GM18498 (cell line): ENCODE measurements at regions not wholly inside any gene's neighbourhood (a gene's known extent, or its start where the extent isn't known, plus 50 kb on each side); places are given as distances from the start of the nearest gene placed in this dataset.

Experiments used
- ATAC-seq: cut with Tn5 transposase; IDR thresholded peaks from one replicate; pipeline ENCODE4 v1.9.1; 2021; ENCODE audit warnings: mild to moderate bottlenecking, moderate library complexity; ENCODE audit not compliant: unreplicated experiment

DNA sequence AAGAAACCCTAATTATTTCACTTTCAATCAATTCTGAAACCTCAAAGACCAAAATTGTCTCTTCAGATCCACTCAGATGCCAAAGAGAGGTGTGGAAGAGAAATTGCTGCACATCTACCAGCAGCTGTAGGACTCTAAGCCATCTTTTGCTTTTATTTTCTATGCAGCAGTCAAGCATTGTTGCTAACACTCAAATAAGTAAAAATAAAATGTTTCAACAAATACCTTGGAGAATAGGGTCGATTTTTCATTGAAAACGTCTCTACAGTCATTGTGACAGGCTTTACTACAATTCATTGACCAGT lies 66.4 kb upstream of the CFAP20DC start:
- ATAC-seq: no peak

DNA sequence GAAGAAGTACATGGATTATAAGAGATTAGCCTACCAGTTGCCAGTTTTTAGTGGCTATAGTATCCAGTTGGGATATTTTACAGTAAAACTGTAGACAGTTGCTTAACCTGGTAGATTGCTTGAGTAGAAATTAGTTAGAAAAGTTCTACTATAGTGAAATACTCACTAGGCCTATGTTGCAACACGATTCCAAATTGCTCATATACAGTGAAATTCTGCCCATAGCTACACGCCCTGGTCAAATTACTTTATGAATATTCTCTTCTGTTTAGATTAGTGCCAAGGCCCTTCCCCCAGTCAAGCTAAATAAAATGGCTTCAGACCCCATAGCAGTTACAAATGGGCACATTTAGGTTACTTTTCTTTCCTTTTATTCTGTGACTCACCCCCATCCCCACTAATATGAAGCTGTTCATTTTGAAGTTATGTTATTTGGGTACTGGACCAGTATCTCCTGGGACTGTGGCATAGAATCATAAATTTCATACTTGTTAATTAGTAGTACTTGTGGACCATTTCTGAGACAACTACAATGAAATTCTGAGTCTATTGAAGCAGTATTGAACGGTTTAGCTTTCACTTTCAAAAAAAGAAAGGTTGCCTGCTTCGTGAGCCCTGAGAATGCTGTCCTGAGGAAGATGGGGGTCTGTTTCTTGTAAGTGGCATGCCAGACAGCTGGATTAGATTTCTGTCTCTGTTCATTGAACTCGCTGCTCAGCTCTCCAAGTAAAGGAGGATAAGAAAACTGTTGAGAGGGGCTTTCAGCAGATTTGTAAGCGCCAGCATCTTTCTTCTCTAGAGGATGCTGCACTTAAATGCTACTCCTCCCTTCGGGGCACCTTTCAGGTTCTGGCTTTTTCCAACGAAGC lies 65.8 kb upstream of the CFAP20DC start:
- ATAC-seq: no peak

DNA sequence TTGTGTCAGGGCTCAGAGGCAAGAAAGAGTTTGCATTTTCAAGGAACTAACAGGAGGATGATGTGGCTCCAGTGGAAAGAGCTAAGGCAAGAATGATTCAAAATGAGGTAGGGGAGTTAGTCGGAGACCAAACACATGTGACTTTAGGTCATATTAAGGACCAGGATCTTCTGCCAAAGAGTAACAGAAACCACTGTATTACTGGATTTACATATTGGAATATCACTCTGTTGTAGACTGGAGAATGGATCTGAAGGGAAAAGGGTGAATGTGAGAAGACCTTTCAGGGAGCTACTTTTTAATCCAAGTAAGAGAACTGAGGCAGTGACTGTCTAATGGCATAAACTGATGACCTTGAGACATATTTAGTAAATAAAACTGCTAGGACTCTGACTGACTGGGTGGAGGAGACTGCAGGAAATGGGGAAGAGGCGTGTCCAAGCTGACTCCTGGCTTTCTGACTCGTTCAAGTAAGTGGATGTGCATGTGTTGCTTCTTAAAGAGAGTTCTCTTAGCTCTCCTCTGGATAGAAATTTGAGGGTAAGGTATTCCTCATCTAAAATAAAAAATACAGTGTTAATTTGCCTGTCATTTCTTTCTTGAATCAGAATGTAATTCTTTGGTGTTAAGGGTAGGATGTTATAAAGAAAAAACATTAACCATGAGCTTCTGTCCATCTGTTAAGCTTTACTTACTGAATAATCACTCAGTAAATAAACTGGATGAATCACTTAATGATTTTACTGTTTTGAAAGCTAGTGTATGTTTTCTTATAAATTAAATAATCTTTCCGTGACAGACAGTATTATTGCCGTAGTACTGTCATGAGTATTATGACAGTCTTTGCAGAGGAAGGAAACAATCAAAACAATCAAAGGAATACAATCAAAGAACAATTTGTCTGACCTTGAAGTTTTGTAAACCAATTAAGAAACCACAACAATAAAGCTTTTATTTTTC lies 58.3 kb upstream of the CFAP20DC start:
- ATAC-seq: no peak

DNA sequence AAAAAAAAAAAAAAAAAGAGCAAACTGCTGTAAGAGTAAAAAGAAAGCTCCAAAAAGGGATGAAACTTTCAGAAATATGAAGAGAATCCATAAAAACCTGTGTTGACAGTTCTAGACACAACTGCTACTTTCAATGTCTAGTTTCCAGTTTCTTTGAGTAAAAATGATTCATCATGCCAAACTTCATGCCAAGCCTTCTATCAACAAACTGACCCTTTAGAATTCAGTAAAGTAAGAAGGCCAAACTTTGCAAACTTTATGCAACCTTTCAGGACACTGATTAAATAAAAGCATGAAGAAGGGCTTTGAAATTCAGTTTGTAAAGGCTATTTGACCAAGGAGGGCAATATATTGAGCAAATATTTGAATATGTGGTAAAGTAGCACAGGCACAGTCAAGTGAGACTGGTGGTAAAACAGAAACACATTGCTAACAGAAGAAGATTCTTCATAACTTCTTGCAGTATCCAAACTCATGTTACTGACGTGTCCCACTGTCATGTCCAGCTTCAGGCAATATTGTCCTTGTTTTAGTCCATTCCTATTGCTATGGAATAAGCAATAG lies 56.3 kb upstream of the CFAP20DC start:
- no peak for ATAC-seq

DNA sequence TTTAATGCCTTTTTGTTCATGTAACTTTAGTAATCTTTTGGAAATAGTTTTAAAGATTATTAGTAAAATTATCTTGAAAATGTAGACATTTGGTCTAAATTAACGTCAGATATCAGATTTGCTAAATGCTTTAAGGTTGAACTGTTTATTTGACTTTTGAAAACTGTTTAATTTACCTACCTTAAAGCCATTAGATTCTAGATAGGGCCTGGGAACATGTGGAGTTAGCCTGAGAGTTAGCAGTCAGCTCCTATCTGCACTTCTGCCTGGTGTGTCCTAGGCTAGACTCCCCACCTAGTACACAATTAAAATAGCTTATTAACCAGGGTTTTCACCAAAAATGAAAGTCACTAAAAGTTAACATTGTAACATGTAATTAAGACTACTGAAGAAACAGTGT lies 53.7 kb upstream of the CFAP20DC start:
- ATAC-seq: no peak

DNA sequence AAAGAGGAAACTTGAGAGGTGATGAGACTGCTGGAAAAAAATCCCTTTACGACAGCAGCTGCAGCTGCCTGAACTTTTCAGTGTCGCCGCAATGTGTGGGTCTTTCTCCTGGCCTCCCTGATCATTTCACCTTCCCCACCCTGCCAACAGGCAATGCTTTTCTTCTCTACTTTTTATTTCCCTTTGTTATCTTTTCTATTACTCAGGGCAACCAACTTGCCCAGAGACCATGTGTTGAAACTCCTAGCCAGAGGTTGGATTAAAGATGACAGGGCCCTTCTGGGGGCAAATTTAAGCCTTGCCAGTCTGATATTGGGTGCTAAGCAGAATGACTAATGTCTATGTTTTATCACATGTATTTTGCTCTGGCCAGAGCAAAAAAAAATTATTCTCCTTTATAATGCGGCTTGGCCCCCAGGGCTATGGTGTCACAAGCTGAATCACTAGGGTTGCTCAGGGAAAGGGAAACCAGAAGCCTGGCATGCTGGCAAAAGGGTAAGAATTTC lies 51.5 kb upstream of the CFAP20DC start:
- no peak for ATAC-seq
